Anterior cingulate cortex (tissue), 58 donors: ENCODE measurements at regions not wholly inside any gene's neighbourhood (a gene's known extent, or its start where the extent isn't known, plus 50 kb on each side); places are given as distances from the start of the nearest gene placed in this dataset.
"Not testable (repeated sequence)": the region's sequence is repeated elsewhere in the genome, so short reads cannot be mapped to it uniquely, and the experiment has no call there.

Experiments used
- DNase-seq, 58 donors: peaks; one replicate each; lab custom pipeline; 2025; lab: John Stamatoyannopoulos, UW

DNA sequence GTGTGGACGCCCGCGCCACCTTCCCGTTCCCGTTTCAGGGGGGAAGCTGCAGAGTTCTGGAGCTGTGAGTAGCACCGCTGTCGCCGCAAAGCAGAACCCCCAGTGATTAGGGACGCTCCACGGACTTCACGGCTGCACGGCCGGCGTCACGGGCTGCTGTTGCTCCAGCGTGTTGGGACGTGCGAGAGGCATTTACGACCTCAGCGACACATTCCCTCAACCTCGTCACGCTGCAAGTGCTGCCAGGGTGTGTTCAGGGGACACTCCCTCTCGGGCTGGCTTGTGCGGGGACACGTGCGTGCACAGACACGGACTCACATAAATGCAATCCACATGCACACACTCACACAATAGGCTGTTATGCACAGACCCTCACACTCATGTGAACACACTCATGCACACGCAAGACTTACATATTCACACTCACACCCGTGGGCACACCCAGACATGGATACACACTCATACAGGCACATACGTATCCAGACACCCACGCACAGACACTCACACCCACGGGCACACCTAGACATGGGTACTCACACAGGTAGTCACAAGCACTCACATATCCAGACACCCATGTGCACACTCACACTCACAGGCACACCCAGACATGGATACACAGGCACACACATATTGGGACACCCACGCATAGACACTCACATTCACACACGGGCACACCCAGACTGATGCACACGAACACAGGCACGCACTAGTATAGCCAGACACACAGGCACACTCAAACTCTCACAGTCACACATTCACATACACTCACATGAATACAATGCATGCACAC is 198.0 kb upstream of the ZNF469 start:
- DNase-seq = not testable (repeated sequence)

DNA sequence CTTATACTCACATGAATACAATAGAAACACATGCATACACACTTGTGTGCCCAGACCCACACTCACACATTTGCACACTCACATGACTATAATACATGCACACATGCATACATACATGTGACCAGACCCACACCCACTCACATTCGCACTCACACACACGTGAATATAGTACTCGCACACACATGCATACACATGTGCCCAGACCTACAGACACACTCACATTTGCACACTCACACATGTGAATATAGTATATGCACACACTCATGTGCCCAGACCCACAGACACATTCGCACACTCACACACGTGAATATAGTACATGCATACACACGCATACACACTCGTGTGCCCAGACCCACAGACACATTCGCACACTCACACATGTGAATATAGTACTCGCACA is 197.4 kb upstream of the ZNF469 start:
- DNase-seq = not testable (repeated sequence)

DNA sequence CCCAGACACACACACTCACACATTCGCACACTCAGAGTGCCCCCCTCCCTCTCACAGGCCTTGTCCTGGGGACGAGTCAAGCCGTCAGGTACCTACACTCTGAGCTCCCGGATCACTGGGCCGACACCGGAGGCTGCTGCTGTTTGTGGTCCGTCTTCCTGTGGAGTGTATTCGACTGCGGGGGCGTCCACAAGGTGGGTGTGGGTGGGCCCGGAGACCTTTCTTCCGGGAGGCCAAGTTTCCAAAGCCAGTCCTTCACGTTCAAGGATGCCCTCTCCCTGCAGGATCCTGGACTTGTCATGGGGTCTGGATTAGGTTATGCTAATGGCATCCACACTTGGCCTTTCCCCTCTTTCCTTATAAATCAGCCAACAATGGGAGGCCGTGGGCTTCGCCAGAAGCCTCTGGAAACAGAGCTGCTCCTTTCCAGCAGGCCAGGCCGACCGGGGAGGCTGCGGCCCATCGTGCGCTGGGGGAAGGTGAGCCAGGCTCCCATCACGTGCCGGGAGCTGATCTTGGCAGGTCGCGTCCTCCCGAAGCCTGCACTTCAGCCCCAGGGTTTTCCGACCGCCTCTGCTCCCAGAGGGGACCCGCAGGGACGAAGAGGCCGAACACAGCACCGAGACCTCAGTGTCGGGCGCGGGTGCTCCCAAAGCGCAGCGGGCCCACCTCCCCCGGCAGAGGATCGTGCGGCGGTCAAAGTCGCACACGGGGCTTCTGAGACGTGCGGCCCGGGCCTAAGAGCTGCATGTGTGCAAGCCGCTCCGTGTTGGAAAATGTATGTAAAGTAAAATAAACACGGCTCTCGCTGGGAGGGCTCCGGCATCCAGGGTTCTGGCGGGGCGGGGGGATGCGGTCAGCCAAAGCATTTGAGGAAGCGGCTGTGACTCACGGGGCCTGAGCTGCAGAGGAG is 196.5 kb upstream of the ZNF469 start:
- DNase-seq = not testable (repeated sequence)

DNA sequence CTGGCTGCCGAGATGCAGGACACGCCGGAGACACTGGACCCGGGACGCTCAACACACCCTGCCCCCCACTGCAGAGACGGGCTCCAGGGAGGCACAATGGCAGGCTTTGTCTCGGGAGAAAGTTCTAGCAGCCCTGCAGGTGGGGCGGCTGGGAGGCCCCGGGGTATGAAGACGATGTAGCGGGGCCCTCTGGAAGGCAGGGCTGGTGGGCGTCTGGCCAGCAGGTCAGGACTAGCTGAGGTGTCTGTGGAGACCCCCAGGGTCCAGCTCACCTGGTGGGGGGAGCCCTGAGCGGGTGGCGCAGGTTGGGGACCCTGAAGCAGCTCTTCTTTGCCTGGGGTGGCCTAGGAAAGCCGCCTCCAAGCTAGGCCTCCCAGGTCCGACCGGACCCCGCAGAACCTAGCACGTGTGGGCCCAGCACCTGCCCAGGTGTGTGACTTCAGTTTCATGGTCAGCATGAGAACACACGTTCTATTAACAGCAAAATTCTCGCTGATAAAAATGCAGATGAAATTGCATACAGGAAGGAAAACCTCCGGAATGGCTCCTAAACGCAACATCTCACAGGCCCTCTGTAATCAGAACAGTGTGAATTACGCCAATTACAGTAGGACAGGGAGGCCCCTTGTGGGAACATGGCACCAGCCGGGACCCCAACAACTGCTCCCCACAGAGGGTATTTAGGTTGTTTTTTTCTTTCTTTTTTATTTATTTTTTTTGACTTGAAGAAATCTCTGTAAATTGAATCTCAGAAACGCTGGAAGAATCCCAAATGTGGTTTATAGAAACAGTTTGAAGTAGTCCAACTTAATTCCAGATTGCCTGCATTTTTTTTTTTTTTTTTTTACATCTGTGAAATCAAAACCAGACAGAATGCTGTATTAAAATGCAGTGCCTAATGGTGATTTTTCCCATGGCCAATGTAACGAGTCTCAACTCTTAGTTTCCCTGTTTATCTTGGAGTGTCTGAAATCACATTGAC is 195.6 kb upstream of the ZNF469 start:
- DNase-seq = not testable (repeated sequence)

DNA sequence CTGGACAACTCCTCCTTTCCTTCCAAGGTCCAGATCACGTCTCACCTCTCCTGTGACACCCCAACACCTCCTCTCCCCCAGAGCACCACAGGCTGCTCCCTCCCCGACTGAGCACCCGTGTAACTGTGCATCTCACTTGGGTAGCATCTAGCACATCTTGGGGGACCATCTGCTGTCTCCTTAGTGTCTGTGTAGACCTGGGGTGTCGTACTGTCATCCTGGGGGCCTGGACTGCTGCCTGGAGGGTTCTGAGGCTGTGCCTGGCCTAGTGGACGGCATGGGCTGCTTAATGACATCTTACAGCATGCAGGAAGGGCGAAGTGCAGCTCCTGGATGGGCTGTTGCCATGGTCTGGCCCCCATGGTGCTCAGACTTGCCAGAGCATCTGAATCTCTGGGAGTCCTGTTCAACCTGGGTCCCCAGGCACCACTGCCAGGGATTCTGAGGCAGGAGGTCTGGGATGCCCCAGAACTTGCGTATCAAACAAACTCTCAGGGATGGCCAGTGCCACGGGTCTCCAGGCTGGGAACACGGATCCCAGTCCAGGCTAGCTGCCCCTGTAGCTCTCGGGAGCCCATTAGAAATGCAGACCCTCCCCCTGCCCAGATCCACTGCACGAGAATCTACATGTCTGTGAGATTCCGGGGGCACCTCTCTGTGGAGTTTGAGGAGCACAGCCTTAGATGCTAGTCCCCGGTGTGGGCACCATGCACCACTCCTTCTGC is 194.4 kb upstream of the ZNF469 start:
- DNase-seq = not testable (repeated sequence)

DNA sequence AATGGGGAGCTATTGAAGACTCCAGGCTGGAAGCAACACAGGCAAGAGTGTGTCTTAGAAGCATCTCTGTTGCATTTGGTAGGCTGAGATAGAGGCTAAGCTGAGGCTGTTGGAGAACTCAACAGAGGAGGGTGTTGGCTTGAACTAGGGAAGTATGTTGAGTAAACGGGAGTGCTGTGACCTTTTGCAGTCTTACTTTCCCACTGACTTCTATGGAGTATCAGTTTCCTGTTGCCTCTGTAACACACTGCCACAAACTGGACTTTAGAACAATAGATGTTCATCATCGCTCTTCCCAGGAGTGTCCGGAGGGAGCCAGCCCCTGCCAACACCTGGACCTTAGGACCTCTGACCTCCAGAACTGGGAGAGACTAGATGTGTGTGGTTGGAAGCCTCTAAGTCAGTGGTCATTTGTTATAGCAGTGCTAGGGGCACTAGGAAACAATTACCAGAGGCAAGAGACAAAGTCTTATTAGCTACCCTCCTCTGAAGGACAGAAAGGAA is 192.1 kb upstream of the ZNF469 start:
- not testable (repeated sequence) for DNase-seq

DNA sequence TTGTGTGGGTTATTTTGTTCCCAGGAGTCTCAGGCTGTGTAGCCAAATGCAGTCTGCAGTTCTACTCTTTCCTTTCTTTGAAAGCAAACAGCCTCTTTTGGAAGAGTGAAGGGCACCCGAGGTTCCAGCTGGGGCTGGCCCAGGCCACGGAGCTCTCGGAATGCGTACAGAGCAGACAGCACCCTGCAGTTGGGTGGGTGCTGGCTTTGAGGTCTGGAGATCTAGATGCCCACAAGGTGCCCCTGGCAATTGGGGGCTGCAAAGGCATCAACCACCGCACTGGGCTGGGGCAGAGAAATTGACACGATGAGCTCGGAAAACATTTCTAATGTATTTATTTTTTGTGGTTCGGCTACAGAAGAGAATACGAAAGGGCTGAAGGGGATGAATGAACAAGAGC is 191.6 kb upstream of the ZNF469 start:
- not testable (repeated sequence) for DNase-seq

DNA sequence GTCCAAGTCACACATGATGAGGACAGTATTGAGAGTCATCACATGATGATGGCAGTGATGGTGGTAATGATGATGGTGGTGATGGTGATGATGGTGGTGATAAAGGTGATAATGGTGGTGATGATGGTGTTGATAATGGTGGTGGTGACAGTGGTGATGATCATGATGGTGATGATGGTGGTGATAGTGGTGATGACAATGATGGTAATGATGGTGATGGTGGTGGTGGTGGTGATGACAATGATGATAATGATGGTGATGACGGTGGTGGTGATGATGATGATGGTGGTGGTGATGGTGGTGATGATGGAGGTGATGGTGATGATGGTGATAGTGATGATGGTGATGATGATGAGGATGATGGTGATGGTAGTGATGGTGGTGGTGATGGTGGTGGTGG is 190.2 kb upstream of the ZNF469 start:
- DNase-seq = no peak

DNA sequence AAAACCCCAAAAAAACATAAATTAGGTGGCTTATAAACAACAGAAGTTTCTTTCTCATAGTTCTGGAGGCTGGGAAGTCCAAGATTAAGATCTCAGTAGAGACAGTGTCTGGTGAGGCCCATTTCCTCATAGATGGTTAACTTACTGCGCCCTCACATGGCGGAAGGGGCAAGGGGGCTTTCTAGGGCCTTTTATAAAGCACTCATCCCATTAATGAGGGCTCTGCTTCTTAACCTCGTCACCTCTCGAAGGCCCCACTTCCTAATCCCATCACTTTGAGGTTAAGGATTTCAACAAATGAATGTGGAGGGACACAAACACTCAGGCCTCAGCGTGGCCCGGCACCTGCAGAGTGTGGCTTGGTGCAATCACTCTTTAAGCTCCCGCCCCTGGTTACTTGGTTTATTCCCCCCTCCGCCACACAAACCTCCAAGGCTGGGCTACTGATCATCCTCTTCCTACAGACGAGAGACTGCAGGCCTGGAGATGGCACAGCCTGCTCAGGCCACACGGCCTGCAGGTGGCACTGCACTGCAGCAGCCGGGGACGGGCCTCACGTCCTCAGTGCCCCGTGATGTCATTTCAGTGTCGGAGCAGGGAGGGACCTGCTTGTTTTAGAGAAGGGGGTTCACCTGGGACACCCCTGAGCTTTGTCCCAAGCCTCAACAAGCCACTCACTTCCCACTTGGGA is 188.9 kb upstream of the ZNF469 start:
- DNase-seq = peak in 44 of 58 donors; percentile 6 to 62 (median 36)

DNA sequence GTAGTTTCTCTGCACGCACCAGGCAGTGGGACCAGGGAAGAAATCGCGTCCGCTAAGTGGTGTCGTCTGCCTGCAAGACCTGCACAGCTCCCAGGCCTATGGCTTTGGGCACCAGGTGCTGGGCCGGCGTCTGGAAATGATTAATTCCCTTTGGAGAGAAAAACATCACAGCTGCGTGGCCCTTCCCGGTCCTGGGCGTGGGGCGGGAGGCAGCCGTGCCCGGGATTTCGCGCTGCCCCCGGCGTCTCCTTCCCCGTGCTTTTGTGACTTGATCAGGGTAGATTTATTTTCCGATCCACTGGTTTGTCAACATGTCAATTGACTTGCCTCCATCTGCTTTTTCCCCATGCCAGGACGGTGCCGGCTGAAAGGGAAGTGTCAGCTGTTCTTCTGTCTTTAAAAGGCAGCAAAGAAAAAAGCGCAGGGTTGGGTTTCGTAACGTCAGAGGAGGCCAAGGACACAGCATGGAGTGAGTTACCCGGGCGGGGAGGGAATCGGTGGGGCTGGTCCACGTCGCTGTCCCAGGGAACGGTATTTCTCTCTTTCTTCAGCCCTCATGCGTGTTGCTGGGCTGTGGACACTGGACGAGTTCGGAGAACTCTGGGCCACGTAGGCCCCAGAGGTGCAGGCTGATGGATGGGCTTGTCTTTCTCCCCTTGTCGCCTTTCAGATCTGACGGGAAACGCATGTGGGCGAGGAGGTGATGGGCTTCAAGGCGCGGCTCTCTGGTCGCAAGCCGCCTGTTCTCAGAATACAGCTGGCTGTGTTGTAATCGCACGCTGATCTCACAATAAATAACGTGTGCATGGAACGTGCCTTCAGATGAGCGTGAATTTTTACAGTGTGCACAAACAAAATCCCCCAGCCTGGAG is 188.1 kb upstream of the ZNF469 start:
- peak in 11 of 58 donors; percentile 11 to 39 (median 20) for DNase-seq

DNA sequence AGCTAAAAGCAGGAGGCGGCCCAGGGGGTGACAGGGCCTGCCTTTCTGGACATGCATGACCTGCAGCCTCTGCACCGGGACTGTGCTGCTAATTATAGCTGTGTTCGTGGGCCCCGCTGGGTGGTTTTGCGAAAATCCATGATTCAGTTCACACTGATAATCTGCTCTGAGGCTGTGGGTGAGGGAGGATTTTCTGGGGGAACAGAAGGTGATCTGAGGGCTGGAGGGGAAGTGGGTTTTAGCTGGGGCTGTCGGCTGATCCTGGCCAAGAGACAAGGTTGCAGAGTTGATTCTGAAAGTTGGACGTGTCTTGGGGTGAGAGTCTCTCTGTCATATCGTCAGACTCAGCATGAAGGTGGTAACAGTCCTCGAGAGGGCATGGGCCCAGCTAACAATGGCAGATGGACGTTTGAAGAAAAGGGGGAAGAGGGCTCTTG is 187.5 kb upstream of the ZNF469 start:
- DNase-seq = no peak

DNA sequence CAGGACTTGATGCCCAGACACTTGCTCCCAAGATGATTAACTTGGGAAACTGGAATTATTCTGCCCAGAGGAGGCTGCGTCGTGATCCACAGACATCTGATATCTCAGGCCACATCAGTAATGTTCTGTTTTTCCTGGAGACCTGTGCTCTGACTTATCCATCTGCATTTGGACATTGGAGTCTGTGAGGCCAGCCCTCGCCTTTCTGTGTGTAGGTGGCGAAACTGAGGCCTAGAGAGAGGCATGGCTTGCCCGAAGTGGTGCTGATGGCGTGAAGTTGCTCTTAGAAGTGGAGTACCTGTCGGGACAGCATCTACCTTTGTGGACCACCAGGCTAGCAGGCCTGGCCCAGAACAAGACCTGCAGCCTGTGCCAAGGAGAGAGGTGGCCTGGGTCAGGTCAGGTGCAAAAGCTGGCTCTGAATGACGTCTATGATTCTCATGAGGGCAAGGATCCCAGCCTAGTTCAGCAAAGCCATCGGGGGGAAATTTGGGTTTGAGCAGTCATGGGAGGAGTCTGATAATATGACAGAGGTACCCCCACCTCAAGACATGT is 186.8 kb upstream of the ZNF469 start:
- DNase-seq = no peak

DNA sequence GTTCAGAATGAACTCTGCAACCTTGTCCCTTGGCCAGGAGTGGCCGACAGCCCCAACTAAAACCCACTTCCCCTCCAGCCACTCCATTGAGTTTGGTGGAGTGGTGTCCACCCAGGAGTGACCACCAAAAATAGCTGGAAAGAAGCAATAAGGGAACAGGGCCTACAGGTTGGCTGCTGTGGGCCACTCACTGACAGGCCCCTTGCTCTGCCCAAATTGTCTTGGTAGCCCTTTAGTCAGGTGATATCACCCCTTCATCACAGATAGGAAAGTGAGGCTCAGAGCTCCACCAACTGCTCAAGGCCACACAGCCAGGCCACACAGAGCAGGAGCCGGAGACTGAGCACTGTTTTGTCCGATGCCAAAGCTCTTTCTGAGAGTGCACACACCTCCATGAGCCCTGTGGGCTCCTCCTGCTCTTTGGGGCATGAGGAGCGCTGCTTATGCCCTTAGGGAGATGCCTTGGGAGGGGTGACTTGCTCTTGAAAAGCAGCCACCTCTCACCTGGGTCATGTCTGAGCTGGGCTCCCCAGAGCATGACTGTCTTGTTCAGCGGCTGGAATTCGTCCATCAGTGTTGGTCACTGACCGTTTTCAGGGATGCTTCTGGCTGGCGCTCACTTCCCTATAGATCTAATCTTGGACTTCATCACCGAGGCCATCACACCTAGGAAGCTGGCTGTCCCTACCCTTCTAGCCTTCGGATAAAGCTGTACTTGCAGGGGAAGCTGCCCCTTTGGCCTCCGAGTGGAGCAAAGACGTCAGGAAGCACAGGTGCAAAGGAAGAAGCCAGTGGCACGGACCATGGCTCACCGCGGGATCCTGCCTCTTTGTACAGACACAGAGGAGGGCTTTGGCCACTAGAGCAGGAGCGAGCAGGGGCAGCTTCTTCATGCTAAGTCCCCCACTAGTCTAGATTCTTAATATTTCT is 186.0 kb upstream of the ZNF469 start:
- DNase-seq = no peak

DNA sequence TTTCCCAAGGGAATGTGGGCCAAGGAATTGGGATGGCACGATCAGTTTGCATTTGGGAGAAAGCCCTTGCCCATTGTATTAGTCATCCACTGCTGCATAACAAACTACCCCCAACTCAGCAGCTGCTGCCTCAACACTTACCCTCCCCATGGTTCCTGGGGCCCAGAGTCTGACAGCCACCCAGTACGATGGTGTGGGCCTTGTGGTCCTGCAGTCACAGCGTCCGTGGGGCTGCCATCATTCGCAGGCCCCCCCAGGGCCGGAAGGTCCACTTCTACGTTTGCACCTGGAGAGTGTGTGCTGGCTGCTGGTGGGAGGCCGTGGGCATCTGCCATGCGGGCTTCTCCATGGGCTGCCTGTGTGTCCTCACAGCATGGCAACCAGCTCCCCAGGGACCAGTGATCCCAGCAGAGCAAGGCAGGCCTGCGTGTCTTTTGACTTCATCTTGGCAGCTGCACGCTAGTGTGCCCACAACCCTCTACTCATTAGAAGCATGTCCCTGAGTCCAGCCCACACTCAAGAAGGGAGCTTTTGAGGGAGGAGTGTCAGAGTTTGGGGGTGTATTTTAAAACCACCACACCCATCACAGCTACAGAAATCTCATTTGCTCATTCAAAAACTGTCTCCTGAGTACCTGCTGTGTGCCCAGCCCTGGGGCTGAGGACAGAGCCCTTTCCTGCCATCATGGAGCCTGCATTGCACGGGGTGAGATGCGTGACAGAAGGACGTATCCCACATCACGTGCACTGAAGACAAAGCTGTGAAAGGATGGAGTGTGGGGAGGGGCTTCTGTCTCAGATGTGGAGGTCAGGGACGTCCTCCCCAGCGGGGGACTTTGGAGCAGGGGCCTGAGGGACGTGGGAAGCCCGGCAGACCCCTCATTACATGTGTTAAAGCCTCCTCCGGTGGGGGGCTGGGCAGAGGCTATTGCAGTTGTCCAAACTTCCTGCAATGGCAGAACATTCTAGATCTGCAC is 185.0 kb upstream of the ZNF469 start:
- DNase-seq = no peak
